ENCODE measurements at regions not wholly inside any gene's neighbourhood (a gene's known extent, or its start where the extent isn't known, plus 50 kb on each side); places are given as distances from the start of the nearest gene placed in this dataset.

DNA sequence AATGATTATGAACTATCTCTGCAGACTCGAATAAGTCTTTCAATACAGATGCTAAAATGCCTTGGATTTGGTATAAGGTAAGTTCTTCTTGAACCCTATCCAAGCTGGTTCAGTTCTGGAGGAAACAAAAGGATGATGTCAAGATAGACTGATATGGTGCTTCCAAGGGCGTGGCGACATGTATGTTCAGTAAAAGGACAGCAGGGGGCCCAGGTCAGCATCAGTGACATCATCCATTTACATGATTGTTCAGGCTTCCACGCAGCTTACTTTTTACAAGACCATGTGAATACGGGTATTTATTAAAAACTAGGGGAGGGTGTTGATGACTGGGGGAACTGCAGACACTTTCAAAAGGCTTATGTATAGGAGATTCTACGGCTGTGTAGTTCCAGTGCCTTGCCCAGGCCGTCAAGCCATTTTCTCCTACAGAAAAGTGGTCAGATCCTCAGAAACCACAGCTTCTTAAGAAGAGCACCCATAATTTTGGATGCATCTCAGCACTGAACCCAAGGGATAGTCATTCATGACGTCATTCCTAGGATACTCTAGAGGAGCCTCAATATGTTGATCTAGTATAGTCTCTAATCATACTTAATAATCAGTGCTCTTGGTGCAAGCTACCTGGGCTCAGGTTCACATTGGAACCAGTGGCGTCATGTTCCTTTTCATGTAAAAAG lies 527.7 kb downstream of the FUT8 start:
- Histone ChIP-seq H3K79me1 (ENCODE audit: low read depth in 1 of 2, low read length in 2 of 2) (no peaks in the 10 kb centered on the region), H2BK20ac (ENCODE audit: low read depth, low read length) (no peak overlapping the region), H2AK5ac (ENCODE audit: low read depth, low read length) (no peak overlapping the region), H3K4me2 (ENCODE audit: low read depth, low read length) (no peak overlapping the region), H2BK120ac (ENCODE audit: low read depth, low read length) (no peak overlapping the region), H4K91ac (ENCODE audit: insufficient read depth, low read depth, low read length) (no peak overlapping the region), H2AFZ (replicated peaks; ENCODE audit: low read length, poor library complexity) (no peak overlapping the region), H3K4me3 (ENCODE audit: insufficient read depth, low read depth, low read length) (no peak overlapping the region), H3K36me3 (ENCODE audit: control insufficient read depth, insufficient read depth, low read length) (no peaks in the 10 kb centered on the region), H4K5ac (ENCODE audit: low read depth, low read length) (no peak overlapping the region), H2BK15ac (ENCODE audit: low read depth, low read length) (no peak overlapping the region), H3K23ac (ENCODE audit: low read depth, low read length) (no peak overlapping the region), H4K20me1 (ENCODE audit: insufficient read depth, low read length) (no peaks in the 10 kb centered on the region), H2BK5ac (ENCODE audit: low read depth, low read length, poor library complexity, severe bottlenecking) (no peak overlapping the region), H3K14ac (replicated peaks; ENCODE audit: low read depth, low read length) (no peak overlapping the region), H3K27me3 (ENCODE audit: control insufficient read depth, insufficient read depth, low read length) (no peaks in the 10 kb centered on the region), H3K18ac (ENCODE audit: low read depth, low read length) (no peak overlapping the region), H3K27ac (ENCODE audit: insufficient read depth, low read length) (no peak overlapping the region), H3K4me1 (ENCODE audit: control insufficient read depth, insufficient read depth, low read length) (no peaks in the 10 kb centered on the region), H3K4ac (ENCODE audit: low read depth, low read length) (no peak overlapping the region), H3K9me3 (ENCODE audit: control insufficient read depth, insufficient read depth, low read length) (no peaks in the 10 kb centered on the region), H3K56ac (ENCODE audit: extremely low read depth, insufficient read depth, low read length) (no peak overlapping the region), H2AK9ac (replicated peaks; ENCODE audit: low read depth, low read length, poor library complexity) (no peak overlapping the region), H4K8ac (ENCODE audit: low read depth in 2 of 2, low read length in 2 of 2) (no peak overlapping the region), H3K9me1 (ENCODE audit: insufficient read depth, low read length) (no peaks in the 10 kb centered on the region), H3K9ac (ENCODE audit: low read depth, low read length) (no peak overlapping the region)
- DNase-seq (no peak), ATAC-seq (ENCODE audit: low read depth) (no peak)
- intact Hi-C loops (cut with micrococcal nuclease) (no loop called here), dilution Hi-C loops (cut with HindIII; ENCODE audit: low sequenced_read_pairs, unreplicated experiment) (no loop called here), in situ Hi-C loops (cut with MboI; ENCODE audit: low sequenced_read_pairs) (no loop called here)
- POLR2A ChIA-PET (ENCODE audit: unreplicated experiment), result no interaction called here
- no CpG with 5 or more reads among the region's 9 CpGs for WGBS, 2 experiments (ENCODE audit: extremely low coverage in 2 of 2, insufficient read length in 1 of 2)
- TF ChIP-seq RCOR1 (IDR thresholded peaks at IDR 0.05; ENCODE audit: insufficient replicate concordance, low read length) (no peak), MXI1 (IDR thresholded peaks at IDR 0.05; ENCODE audit: borderline replicate concordance, low read depth, low read length) (no peak), NFE2L2 (IDR thresholded peaks at IDR 0.05; ENCODE audit: low read depth, low read length) (no peak), POLR2A (IDR thresholded peaks at IDR 0.05; ENCODE audit: low read depth, low read length) (no peak), USF2 (IDR thresholded peaks at IDR 0.05; ENCODE audit: low read depth, low read length) (no peak), CEBPB (IDR thresholded peaks at IDR 0.05; ENCODE audit: low read depth, low read length) (no peak), CTCF (conservative IDR thresholded peaks at IDR 0.05; ENCODE audit: low read depth, low read length) (0 out of 2 replicates have a peak, but pooled peaks have one; percentile 1), MAFK (IDR thresholded peaks at IDR 0.05; ENCODE audit: low read depth, low read length) (no peak)
- CTCF ChIA-PET, result interaction anchor here (1.1 to 1.5 kb wide), 2 partner anchors 18 to 19 kb away, joined by 3 to 5 read pairs; no protein-coding TSS in a partner anchor
- no TSS peak for BruUV-seq (replicated peaks)
